ENCODE measurements at regions not wholly inside any gene's neighbourhood (a gene's known extent, or its start where the extent isn't known, plus 50 kb on each side); places are given as distances from the start of the nearest gene placed in this dataset.
A peak's percentile ranks its signal among the peaks of the same experiment; 100 is the strongest.

DNA sequence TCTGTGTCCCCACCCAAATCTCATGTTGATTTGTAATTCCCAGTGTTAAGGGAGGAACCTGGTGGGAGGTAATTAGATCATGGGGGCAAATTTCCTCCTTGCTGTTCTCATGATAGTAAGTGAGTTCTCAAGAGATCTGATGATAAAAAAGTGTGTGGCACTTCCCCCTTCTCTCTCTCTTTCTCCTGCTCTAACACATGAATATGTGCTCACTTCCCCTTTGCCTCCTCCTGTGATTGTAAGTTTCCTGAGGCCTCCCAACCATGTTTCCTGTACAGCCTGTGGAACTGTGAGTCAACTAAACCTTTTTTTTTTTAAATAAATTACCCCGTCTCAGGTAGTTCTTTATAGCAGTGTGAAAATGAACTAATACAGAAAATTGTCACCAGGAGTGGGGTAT is 380.0 kb downstream of the MEIS1 start:
- no peak overlapping the region; the same call in 1 of the 2 replicates for H3K14ac ChIP-seq (replicated peaks; ENCODE audit: low read depth, low read length)
- peak overlapping the region; percentile 52 for H2BK120ac ChIP-seq (ENCODE audit: low read depth, low read length)
- no peaks in the 10 kb centered on the region for H3K36me3 ChIP-seq (ENCODE audit: control insufficient read depth, insufficient read depth, low read length)
- no peak overlapping the region for H2BK15ac ChIP-seq (ENCODE audit: low read depth, low read length)
- no peak overlapping the region for H2BK5ac ChIP-seq (ENCODE audit: low read depth, low read length, poor library complexity, severe bottlenecking)
- no peak overlapping the region for H3K4me2 ChIP-seq (ENCODE audit: low read depth, low read length)
- in situ Hi-C loops (cut with MboI; ENCODE audit: low sequenced_read_pairs) = no loop called here
- no peak overlapping the region for H3K9ac ChIP-seq (ENCODE audit: low read depth, low read length)
- peaks cover 5% of the 10 kb centered on the region; the same call in 1 of the 2 replicates for H3K9me3 ChIP-seq (ENCODE audit: control insufficient read depth, insufficient read depth, low read length)
- H4K5ac ChIP-seq (ENCODE audit: low read depth, low read length) = no peak overlapping the region
- no CpG with 5 or more reads among the region's 1 CpG for WGBS, 2 experiments (ENCODE audit: extremely low coverage in 2 of 2, insufficient read length in 1 of 2)
- dilution Hi-C loops (cut with HindIII; ENCODE audit: low sequenced_read_pairs, unreplicated experiment) = no loop called here
- DNase-seq = no peak
- H2BK20ac ChIP-seq (ENCODE audit: low read depth, low read length) = peak overlapping the region; percentile 57; the same call in 1 of the 2 replicates
- 0 out of 2 replicates have a peak overlapping the region, but pooled peaks have one; percentile 14 for H2AK5ac ChIP-seq (ENCODE audit: low read depth, low read length)
- no peaks in the 10 kb centered on the region for H3K79me1 ChIP-seq (ENCODE audit: low read depth in 1 of 2, low read length in 2 of 2)
- ATAC-seq (ENCODE audit: low read depth) = no peak
- H4K8ac ChIP-seq (ENCODE audit: low read depth in 2 of 2, low read length in 2 of 2) = no peak overlapping the region
- peaks cover 4% of the 10 kb centered on the region for H3K4me1 ChIP-seq (ENCODE audit: control insufficient read depth, insufficient read depth, low read length)
- no peak overlapping the region for H3K23ac ChIP-seq (ENCODE audit: low read depth, low read length)
- CTCF ChIA-PET = no interaction called here
- H3K4me3 ChIP-seq (ENCODE audit: insufficient read depth, low read depth, low read length) = no peak overlapping the region
- H4K91ac ChIP-seq (ENCODE audit: insufficient read depth, low read depth, low read length) = no peak overlapping the region
- H3K27me3 ChIP-seq (ENCODE audit: control insufficient read depth, insufficient read depth, low read length) = no peaks in the 10 kb centered on the region
- no peaks in the 10 kb centered on the region for H4K20me1 ChIP-seq (ENCODE audit: insufficient read depth, low read length)
- POLR2A ChIA-PET (ENCODE audit: unreplicated experiment) = no interaction called here
- no peak overlapping the region for H2AK9ac ChIP-seq (replicated peaks; ENCODE audit: low read depth, low read length, poor library complexity)
- H3K27ac ChIP-seq (ENCODE audit: insufficient read depth, low read length) = no peak overlapping the region
- TF ChIP-seq, protein P1, sequence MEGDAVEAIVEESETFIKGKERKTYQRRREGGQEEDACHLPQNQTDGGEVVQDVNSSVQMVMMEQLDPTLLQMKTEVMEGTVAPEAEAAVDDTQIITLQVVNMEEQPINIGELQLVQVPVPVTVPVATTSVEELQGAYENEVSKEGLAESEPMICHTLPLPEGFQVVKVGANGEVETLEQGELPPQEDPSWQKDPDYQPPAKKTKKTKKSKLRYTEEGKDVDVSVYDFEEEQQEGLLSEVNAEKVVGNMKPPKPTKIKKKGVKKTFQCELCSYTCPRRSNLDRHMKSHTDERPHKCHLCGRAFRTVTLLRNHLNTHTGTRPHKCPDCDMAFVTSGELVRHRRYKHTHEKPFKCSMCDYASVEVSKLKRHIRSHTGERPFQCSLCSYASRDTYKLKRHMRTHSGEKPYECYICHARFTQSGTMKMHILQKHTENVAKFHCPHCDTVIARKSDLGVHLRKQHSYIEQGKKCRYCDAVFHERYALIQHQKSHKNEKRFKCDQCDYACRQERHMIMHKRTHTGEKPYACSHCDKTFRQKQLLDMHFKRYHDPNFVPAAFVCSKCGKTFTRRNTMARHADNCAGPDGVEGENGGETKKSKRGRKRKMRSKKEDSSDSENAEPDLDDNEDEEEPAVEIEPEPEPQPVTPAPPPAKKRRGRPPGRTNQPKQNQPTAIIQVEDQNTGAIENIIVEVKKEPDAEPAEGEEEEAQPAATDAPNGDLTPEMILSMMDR (conservative IDR thresholded peaks at IDR 0.05; ENCODE audit: low read depth, low read length) = no peak
- TF ChIP-seq RAD21 (IDR thresholded peaks at IDR 0.05; ENCODE audit: low read length) (no peak), MXI1 (IDR thresholded peaks at IDR 0.05; ENCODE audit: borderline replicate concordance, low read depth, low read length) (no peak), RCOR1 (IDR thresholded peaks at IDR 0.05; ENCODE audit: insufficient replicate concordance, low read length) (no peak), MAFK (IDR thresholded peaks at IDR 0.05; ENCODE audit: low read depth, low read length) (no peak), RFX5 (IDR thresholded peaks at IDR 0.05; ENCODE audit: low read depth, low read length) (no peak), FOS (IDR thresholded peaks at IDR 0.05; ENCODE audit: low read depth, low read length) (no peak), CEBPB (IDR thresholded peaks at IDR 0.05; ENCODE audit: low read depth, low read length) (no peak), SMC3 (IDR thresholded peaks at IDR 0.05; ENCODE audit: low read depth, low read length) (no peak), BHLHE40 (IDR thresholded peaks at IDR 0.05; ENCODE audit: low read depth, low read length) (no peak), POLR2A (IDR thresholded peaks at IDR 0.05; ENCODE audit: low read depth, low read length) (no peak), MAZ (IDR thresholded peaks at IDR 0.05; ENCODE audit: borderline replicate concordance, low read depth, low read length) (no peak), NFE2L2 (IDR thresholded peaks at IDR 0.05; ENCODE audit: low read depth, low read length) (no peak), CHD1 (IDR thresholded peaks at IDR 0.05; ENCODE audit: low read depth, low read length) (no peak)
- TF ChIP-seq, protein P2, sequence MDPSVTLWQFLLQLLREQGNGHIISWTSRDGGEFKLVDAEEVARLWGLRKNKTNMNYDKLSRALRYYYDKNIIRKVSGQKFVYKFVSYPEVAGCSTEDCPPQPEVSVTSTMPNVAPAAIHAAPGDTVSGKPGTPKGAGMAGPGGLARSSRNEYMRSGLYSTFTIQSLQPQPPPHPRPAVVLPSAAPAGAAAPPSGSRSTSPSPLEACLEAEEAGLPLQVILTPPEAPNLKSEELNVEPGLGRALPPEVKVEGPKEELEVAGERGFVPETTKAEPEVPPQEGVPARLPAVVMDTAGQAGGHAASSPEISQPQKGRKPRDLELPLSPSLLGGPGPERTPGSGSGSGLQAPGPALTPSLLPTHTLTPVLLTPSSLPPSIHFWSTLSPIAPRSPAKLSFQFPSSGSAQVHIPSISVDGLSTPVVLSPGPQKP (IDR thresholded peaks at IDR 0.05; ENCODE audit: borderline replicate concordance, low read depth, low read length) = no peak
- TF ChIP-seq, protein P3, sequence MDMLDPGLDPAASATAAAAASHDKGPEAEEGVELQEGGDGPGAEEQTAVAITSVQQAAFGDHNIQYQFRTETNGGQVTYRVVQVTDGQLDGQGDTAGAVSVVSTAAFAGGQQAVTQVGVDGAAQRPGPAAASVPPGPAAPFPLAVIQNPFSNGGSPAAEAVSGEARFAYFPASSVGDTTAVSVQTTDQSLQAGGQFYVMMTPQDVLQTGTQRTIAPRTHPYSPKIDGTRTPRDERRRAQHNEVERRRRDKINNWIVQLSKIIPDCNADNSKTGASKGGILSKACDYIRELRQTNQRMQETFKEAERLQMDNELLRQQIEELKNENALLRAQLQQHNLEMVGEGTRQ (IDR thresholded peaks at IDR 0.05; ENCODE audit: low read depth, low read length) = no peak
- no TSS peak for BruUV-seq (replicated peaks)
- H3K56ac ChIP-seq (ENCODE audit: extremely low read depth, insufficient read depth, low read length) = no peak overlapping the region
- no peak overlapping the region for H2AFZ ChIP-seq (replicated peaks; ENCODE audit: low read length, poor library complexity)
- intact Hi-C loops (cut with micrococcal nuclease) = no loop called here
- H3K4ac ChIP-seq (ENCODE audit: low read depth, low read length) = no peak overlapping the region; the same call in 1 of the 2 replicates
- H3K9me1 ChIP-seq (ENCODE audit: insufficient read depth, low read length) = peaks cover 6% of the 10 kb centered on the region
- no peak overlapping the region for H3K18ac ChIP-seq (ENCODE audit: low read depth, low read length)

Measured in IMR-90 (cell line).